ENCODE measurements at regions not wholly inside any gene's neighbourhood (a gene's known extent, or its start where the extent isn't known, plus 50 kb on each side); places are given as distances from the start of the nearest gene placed in this dataset.
"Not testable (repeated sequence)": the region's sequence is repeated elsewhere in the genome, so short reads cannot be mapped to it uniquely, and the experiment has no call there.

- FAIRE-seq = no peak
Observed at GRCh38 chr12:94863321-94864035, 140.0 kb downstream of the NDUFA12 start.

GRCh38 chr12:94862421-94862820, 141.1 kb downstream of the NDUFA12 start:
- DNase-seq (ENCODE audit: insufficient read length, low spot score) (no peak), FAIRE-seq (no peak)

More at GRCh38 chr12:94863321-94864035, 140.0 kb downstream of the NDUFA12 start:
- DNase-seq (ENCODE audit: insufficient read length, low spot score) = no peak

GRCh38 chr12:94856324-94856723, 147.2 kb downstream of the NDUFA12 start:
- no peak for DNase-seq (ENCODE audit: insufficient read length, low spot score)
- no peak for FAIRE-seq

DNA sequence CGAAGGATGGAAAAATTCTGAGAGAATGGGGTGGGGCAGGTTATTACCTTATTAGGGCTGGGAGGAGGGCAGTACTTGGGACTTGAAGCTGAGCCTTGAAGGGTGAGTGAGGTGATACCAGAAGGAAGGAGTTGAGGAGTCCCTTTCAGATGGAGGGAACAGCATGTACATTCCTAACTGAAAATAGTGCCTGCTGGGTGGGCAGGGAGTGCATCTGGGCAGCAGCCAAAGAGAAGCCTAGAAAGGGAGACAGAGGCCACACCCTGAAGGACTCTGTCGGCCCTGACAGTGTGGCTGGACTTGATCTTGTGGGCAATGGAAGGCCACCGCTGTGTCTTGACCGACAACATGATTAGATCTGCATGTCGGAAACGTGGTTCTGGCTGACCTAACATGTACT, 147.6 kb downstream of the NDUFA12 start:
- DNase-seq (ENCODE audit: insufficient read length, low spot score) (no peak), FAIRE-seq (no peak)

DNA sequence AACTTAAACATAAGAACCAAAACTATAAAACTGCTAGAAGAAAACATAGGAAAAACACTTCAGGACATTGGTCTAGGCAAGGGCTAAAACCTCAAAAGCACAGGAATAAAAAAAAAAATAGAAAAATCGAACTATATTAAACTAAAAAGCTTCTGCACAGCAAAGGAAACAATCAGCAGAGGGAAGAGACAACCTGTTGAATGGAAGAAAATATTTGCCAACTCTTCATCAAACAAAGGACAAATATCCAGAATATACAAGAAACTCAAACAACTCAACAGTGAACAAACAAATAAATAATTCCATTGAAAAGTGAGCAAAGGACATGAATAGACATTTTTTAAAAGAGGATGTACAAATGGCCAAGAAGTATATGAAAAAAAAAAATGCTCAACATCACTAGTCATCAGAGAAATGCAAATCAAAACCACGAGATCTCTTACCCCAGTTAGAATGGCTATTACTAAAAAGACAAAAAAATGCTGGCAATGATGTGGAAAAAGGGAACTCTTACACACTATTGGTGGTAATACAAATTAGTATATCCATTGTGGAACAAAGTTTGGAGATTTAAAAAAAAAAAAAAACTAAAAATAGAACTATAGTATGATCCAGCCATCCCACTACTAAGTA, 152.0 kb downstream of the NDUFA12 start:
- FAIRE-seq = no peak

DNA sequence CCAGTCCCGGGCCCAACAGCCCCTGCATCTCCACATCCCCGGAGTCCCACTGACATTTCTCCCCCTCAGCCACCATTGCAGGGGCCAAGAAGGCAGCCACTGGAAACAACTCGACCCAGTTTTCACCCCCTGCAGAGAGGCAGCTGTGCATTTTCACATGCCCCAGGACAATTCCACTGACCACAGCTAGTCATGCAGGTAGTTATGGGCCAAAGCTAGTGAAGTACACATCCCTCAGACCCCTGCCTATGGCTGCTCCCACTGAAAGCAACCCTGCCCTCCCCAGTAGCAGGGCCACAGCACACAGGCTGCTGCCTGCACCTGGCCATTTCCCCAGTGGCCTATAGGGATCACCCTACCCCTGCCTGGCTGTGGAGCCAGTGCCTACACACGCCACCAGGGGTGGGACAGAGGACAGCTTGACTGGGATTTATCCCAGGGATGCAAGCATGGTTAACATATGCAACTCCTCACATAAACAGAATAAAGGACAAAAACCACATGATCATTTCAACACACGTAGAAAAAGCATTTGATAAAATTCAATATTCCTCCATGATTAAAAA, 154.0 kb downstream of the NDUFA12 start:
- DNase-seq (ENCODE audit: insufficient read length, low spot score) (no peak), FAIRE-seq (no peak)

More for the DNA sequence above, 152.0 kb downstream of the NDUFA12 start:
- no peak for DNase-seq (ENCODE audit: insufficient read length, low spot score)

DNA sequence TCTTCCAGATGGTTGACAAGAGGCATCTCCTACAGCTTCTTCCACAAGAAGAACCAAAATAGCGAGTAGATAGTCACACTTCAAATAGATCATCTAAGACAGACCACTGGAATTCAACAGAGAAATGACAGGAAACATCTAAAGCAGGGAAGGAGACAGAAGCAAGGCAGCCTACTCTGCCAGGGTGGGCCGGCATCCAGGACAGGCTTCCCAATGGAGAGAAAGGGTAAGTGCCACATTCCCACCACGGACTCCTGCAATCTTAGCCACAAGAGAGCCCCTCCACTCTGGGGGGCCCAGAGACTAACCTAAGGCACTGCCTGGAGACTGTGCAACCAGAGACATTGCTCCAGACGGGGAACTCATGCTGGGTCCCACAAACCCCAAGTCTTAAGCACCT, 154.5 kb downstream of the NDUFA12 start:
- no peak for DNase-seq (ENCODE audit: insufficient read length, low spot score)
- no peak for FAIRE-seq

DNA sequence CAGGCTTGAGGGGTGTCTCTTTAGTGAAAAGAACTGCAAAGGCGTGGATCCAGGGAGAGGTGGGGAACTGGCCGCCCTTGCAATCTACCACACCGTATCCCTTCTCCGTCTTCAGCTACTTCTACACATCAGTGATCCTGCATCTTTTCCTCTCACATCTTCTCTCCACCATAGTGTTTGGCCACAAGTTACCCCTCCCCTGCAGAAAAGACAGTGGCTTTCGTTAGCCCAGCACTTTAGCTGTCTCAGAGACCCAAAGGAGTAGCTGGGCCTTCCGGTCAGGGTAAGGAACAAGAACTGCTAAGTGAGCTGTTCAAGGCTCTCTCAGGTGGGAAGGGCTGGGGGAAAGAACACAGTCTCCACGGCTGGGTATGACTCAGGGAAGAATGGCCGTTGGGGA, 158.4 kb downstream of the NDUFA12 start:
- FAIRE-seq (no peak), DNase-seq (ENCODE audit: insufficient read length, low spot score) (no peak)

DNA sequence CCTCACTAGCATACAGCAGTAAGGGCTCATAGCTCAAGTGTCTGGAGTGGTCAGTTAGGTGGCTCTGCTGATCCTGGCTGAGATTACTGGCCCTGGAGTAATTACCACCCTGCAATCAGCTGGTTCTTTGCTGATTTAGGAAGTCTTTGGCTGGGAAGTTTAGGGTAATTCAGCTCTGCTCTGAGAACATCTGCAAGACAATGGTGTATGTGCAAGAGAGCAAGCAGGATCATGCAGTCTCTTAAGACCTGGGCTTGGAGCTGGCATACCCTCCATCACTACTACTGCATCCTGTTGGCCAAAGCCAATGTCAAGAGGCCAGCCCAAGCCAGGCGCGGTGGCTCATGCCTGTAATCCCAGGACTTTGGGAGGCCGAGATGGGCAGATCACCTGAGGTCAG, 159.0 kb downstream of the NDUFA12 start:
- FAIRE-seq = no peak
- no peak for DNase-seq (ENCODE audit: insufficient read length, low spot score)

GRCh38 chr12:94841904-94842610, 161.4 kb downstream of the NDUFA12 start:
- FAIRE-seq = no peak
- no peak for DNase-seq (ENCODE audit: insufficient read length, low spot score)

GRCh38 chr12:94841177-94841576, 162.3 kb downstream of the NDUFA12 start:
- no peak for FAIRE-seq
- no peak for DNase-seq (ENCODE audit: insufficient read length, low spot score)

DNA sequence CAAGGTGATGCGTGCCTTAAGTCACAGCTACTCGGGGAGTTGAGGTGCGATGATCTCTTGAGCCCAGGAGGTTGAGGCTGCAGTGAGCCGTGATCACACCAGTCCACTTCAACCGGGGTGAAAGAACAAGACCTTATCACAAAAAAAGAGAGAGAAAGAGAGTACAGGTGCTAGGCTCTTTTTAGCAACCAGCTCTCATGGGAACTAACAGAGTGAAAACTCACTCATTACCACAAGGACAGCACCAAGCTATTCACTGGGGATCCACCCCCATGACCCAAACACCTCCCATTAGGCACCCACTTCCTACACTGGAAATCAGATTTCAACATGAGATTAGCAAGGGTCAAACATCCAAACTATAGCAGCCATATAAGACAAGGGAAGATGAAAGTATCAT, 164.2 kb downstream of the NDUFA12 start:
- FAIRE-seq (no peak), DNase-seq (ENCODE audit: insufficient read length, low spot score) (no peak)

DNA sequence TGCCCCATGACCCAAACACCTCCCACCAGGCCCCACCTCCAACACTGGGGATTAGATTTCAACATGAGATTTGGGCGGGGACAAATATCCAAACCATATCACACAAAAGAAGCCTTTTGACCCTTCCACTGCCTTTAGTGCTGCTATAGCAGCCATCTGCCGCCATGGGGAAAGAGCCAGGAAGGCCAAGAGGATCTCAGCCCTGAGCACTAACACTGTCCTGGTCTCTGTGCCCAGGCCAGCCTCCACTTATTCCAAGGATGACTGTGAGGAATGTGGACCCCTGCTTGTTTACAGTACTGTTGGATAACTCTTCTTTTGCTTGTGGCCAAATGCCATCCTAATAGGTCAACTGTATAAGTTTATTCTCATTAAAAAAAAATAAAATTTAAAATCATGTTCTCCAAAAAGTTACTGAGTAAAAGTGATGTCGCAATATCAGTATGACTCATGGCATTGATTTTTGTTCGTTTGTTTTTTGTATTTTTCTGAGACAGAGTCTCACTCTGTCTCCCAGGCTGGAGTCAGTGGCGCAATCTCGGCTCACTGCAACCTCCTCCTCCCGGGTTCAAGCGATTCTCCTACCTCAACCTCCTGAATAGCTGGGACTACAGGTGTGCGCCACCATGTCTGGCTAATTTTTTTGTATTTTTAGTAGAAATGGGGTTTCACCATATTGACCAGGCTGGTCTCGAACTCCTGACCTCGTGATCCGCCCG, 166.4 kb downstream of the NDUFA12 start:
- not testable (repeated sequence) for DNase-seq (ENCODE audit: insufficient read length, low spot score); FAIRE-seq

DNA sequence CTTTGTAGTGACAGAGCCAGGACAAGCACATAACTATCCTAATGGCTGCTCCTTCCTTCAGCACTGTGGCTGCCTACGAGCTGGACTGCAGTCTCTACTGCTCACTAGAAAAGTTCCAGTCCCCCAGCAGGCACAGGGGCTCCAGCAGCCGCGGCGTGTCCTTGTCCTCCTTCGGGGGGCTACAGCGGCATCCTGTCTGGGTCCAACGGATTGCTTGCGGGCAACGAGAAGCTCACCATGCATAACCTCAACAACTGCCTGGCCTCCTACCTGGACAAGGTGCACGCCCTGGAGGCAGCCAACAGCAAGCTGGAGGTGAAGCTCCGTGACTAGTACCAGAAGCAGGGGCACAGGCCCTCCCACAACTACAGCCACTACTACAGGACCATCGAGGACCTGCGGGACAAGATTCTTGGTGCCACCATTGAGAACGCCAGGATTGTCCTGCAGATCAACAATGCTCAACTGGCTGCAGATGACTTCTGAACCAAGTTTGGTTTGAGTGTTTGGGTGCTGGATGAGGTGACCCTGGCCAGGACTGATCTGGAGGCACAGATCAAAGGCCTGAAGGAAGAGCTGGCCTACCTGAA, 169.4 kb downstream of the NDUFA12 start:
- FAIRE-seq (no peak), DNase-seq (ENCODE audit: insufficient read length, low spot score) (no peak)

DNA sequence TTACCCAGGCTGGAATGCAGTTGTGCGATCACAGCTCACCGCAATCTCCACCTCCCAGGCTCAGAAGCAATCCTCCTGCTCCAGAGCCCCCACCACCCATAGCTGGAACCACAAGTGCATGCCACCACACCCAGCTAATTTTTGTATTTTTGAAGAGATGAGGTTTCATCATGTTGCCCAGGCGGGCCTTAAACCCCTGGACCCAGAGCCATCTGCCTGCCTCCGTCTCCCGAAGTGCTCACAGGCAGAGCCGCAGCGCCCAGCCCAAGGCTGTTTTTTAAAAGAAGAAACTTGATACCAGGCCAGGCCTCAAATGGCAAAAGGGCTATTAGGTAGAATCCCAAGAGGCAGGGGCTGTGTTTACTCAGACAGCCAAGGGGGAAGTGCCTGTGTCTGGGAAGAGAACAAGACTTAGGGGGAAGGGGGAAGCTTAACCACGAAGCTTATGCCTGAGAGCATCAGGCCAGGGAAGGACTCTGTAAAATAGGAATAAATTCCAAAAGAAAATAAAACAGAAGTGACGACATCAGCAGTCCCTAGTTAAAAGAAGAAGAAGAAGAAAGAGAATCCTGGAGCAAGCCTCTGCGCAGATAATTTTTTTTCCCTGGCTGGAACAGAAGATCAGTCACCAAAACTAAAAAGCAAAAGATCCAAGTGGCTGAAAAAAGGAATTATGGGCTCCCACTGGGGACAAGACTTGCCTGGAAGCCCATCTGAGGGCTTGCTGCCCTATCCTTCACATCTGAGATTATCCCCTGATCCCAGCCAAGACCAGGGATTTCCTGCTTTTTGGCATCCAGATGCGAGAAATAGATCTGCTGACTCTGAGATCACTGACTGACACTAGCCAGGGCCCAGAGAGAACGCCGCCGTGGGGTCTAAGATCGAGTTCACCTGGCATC, 170.5 kb downstream of the NDUFA12 start:
- FAIRE-seq (no peak), DNase-seq (ENCODE audit: insufficient read length, low spot score) (no peak)

DNA sequence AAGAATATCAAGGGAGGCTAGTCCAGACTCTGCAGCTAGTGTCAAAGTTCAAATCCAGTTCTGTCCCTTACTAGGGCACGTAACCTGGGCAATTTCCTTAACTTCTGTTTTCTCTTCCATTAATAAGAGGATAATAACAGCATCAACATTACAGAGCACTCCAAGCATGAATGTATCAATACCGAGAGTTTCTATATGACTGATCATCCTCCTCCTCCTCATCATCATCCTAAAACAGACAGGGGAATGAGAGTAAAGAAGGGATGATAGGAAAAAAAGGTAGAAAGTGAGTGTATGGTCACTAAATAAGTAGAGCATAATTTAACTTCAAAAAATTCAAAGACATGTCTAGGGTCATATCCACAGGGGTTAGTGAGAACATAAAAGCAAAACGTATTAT, 171.4 kb downstream of the NDUFA12 start:
- no peak for DNase-seq (ENCODE audit: insufficient read length, low spot score)
- no peak for FAIRE-seq

DNA sequence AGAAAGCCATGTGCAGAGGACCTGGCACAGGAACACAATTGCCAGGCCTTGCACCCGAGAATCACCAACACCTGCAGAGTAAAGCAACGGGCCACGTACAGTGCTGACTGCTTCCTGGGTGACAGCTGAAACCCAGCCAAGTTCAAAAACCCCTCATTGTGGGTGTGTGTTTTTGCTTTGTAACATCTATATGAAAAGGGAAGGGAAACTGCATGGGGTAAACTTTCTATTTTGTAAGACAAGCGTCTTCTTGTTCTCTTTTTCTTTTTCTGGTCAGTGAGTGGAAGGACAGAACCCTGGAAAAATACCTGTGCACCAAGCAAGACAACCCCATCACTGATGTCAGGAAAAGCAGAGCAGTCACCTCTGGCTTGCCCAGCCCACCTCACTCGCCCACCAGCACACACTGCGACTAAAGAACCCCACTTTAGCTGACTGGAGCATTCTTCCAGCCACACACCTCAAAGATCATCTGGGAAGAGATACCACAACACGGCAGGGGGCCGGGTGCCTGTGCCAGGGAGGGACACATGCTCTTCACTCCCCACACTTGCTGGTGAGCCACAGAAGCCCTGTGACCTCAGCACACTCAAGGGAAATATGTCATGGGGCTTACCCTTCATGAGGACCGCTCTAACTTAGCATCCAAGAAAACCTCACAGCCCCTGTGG, 172.3 kb downstream of the NDUFA12 start:
- FAIRE-seq (no peak), DNase-seq (ENCODE audit: insufficient read length, low spot score) (no peak)

DNA sequence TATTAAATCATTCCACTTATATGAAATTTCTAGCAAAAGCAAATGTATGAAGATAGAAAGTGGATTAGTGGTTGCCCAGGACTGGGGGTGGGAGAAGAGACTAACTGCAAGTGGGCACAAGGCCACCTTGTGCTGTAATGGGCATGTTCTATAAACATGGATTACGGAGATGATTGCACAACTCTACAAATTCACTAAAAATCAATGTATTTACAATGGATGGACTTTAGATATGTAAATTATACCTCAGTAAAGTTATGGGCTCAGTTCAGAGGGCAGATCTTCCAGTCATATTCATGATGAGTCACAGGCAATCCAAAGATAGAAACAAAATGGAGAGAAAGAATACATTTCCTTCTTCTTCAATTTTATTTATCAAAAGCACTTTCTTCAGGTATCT, 173.9 kb downstream of the NDUFA12 start:
- DNase-seq (ENCODE audit: insufficient read length, low spot score) (no peak), FAIRE-seq (no peak)

DNA sequence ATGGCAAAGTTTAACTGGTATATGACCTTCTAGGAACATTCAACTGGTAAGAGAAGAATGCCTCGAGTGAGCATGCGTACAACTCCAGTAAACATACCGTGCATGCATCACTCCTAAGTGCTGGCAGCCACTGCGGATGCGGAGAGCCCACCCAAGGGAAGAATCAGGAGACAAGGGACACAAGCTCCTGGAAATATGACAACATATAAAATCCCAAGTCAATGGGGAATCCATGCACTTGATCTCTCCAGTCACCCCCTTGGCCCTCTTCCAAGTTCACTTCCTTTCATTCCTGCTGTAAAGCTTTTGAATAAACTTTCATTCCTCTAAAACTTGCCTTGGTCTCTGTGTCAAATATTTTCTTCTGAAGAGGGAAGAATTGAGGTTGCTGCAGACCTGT, 168.7 kb upstream of the TMCC3 start:
- DNase-seq (ENCODE audit: insufficient read length, low spot score) (no peak), FAIRE-seq (no peak)
